ENCODE measurements at regions not wholly inside any gene's neighbourhood (a gene's known extent, or its start where the extent isn't known, plus 50 kb on each side); places are given as distances from the start of the nearest gene placed in this dataset.

- ChIA-PET CTCF (interaction anchor here (0.6 to 1.1 kb wide), 2 partner anchors 11 to 429 kb away, joined by 3 to 4 read pairs; no protein-coding TSS in a partner anchor), POLR2A (no interaction called here)
- Histone ChIP-seq H3K4me3 (no peak overlapping the region), H3K27ac (no peak overlapping the region), H3K4me1 (no peaks in the 10 kb centered on the region), H3K9me3 (no peaks in the 10 kb centered on the region), H3K4me2 (no peak overlapping the region)
- ATAC-seq (no peak), DNase-seq (ENCODE audit: low read depth in 1 of 2, low spot score in 1 of 2) (no peak), FAIRE-seq (no peak)
- 71% methylated on average over 2 of the region's 2 CpGs for WGBS (ENCODE audit: missing lambda C conversion rate)
- TF ChIP-seq TP53 (CRISPR knock-in tag; IDR thresholded peaks at IDR 0.05) (no peak), CTCF (IDR thresholded peaks at IDR 0.05) (no peak), RCOR1 (IDR thresholded peaks at IDR 0.05; ENCODE audit: low read depth, low read length) (no peak), POLR2AphosphoS2 (conservative IDR thresholded peaks at IDR 0.05; ENCODE audit: low read length) (no peak), HEYL (CRISPR knock-in tag; IDR thresholded peaks at IDR 0.05) (no peak), RNF2 (IDR thresholded peaks at IDR 0.05; ENCODE audit: borderline replicate concordance, low read depth) (no peak), GATA3 (IDR thresholded peaks at IDR 0.05; ENCODE audit: borderline replicate concordance) (no peak), JUN (IDR thresholded peaks at IDR 0.05) (no peak), ATOH8 (CRISPR knock-in tag; IDR thresholded peaks at IDR 0.05; ENCODE audit: low read depth) (no peak), FOSB (CRISPR knock-in tag; IDR thresholded peaks at IDR 0.05) (no peak), KDM1A (IDR thresholded peaks at IDR 0.05; ENCODE audit: low read depth) (no peak), CHD2 (IDR thresholded peaks at IDR 0.05; ENCODE audit: low read length, partially characterized antibody) (no peak), ZC3H11A (IDR thresholded peaks at IDR 0.05) (no peak), HOXB13 (CRISPR knock-in tag; IDR thresholded peaks at IDR 0.05; ENCODE audit: low read depth) (no peak), CHD4 (IDR thresholded peaks at IDR 0.05; ENCODE audit: borderline replicate concordance) (no peak), EHMT2 (IDR thresholded peaks at IDR 0.05; ENCODE audit: low read depth) (no peak), RARB (CRISPR knock-in tag; IDR thresholded peaks at IDR 0.05) (no peak), POLR2A (IDR thresholded peaks at IDR 0.05; ENCODE audit: low read length) (no peak)
- TF ChIP-seq, protein P1, sequence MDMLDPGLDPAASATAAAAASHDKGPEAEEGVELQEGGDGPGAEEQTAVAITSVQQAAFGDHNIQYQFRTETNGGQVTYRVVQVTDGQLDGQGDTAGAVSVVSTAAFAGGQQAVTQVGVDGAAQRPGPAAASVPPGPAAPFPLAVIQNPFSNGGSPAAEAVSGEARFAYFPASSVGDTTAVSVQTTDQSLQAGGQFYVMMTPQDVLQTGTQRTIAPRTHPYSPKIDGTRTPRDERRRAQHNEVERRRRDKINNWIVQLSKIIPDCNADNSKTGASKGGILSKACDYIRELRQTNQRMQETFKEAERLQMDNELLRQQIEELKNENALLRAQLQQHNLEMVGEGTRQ (IDR thresholded peaks at IDR 0.05), result no peak
- TF ChIP-seq, protein P2, sequence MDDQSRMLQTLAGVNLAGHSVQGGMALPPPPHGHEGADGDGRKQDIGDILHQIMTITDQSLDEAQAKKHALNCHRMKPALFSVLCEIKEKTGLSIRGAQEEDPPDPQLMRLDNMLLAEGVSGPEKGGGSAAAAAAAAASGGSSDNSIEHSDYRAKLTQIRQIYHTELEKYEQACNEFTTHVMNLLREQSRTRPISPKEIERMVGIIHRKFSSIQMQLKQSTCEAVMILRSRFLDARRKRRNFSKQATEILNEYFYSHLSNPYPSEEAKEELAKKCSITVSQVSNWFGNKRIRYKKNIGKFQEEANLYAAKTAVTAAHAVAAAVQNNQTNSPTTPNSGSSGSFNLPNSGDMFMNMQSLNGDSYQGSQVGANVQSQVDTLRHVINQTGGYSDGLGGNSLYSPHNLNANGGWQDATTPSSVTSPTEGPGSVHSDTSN (IDR thresholded peaks at IDR 0.05), result no peak
These were observed 153.0 kb downstream of the UXS1 start for GRCh38 chr2:106041150-106041549.

DNA sequence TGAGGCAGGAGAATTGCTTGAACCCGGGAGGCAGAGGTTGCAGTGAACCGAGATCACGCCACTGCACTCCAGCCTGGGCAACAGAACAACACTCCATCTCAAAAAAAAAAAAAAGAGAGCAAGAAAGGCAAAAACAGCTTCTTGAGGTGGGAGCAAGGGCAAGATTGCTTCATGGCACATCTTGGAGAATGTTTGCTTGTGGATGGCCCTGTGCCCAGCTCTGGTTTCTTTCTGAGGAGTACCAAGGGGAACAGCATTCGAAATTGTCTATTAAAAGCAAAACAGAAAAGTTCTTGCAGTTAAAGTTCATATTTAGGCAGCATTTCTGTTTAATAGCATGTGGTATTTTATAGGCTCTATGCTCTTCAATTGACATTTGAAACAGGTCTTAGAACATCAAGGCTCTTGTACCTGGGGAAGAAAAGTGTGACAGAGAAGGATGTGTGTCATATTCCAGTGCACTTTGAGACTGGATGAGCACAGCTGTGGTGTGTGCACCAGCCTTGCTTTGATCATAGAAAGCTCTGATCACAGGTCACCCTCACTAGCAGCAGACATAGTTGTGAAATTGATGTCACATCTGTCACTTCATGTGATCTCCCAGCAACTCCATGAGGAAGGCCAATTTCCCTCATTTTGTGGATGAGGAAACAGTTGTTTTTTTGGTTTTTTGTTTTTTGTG is 154.3 kb downstream of the UXS1 start:
- H3K4me2 ChIP-seq, result no peak overlapping the region
- ChIA-PET CTCF (no interaction called here), POLR2A (no interaction called here)
- TF ChIP-seq NFE2L2 (conservative IDR thresholded peaks at IDR 0.05; ENCODE audit: low read length), result no peak
- TF ChIP-seq POLR2AphosphoS2 (conservative IDR thresholded peaks at IDR 0.05; ENCODE audit: low read length), result no peak
- no peak for TF ChIP-seq POLR2A (IDR thresholded peaks at IDR 0.05; ENCODE audit: low read length)
- no peak for TF ChIP-seq RCOR1 (IDR thresholded peaks at IDR 0.05; ENCODE audit: low read depth, low read length)
- no peak for TF ChIP-seq RARB (CRISPR knock-in tag; IDR thresholded peaks at IDR 0.05)
- TF ChIP-seq, protein P3, sequence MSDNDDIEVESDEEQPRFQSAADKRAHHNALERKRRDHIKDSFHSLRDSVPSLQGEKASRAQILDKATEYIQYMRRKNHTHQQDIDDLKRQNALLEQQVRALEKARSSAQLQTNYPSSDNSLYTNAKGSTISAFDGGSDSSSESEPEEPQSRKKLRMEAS (IDR thresholded peaks at IDR 0.05), result no peak
- TF ChIP-seq, protein P4, sequence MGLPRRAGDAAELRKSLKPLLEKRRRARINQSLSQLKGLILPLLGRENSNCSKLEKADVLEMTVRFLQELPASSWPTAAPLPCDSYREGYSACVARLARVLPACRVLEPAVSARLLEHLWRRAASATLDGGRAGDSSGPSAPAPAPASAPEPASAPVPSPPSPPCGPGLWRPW (IDR thresholded peaks at IDR 0.05), result no peak
- no peak for TF ChIP-seq FOSB (CRISPR knock-in tag; IDR thresholded peaks at IDR 0.05)
- TF ChIP-seq, protein P2 (IDR thresholded peaks at IDR 0.05), result no peak
- TF ChIP-seq CEBPB (IDR thresholded peaks at IDR 0.05), result no peak
- TF ChIP-seq CHD4 (IDR thresholded peaks at IDR 0.05; ENCODE audit: borderline replicate concordance), result no peak
- no peak for TF ChIP-seq HDAC2 (IDR thresholded peaks at IDR 0.05)
- WGBS (ENCODE audit: missing lambda C conversion rate), result 42% methylated on average over 3 of the region's 4 CpGs
- H3K27ac ChIP-seq, result no peak overlapping the region
- FAIRE-seq (no peak), ATAC-seq (no peak), DNase-seq (ENCODE audit: low read depth in 1 of 2, low spot score in 1 of 2) (no peak)
- 0 out of 3 replicates have a peak, but pooled peaks cover 1% of the 10 kb centered on the region for H3K4me1 ChIP-seq
- H3K9me3 ChIP-seq, result no peaks in the 10 kb centered on the region
- no peak overlapping the region for H3K4me3 ChIP-seq

All from A549 (cell line).